K562 (cell line): ENCODE measurements at regions not wholly inside any gene's neighbourhood (a gene's known extent, or its start where the extent isn't known, plus 50 kb on each side); places are given as distances from the start of the nearest gene placed in this dataset.
A peak's percentile ranks its signal among the peaks of the same experiment; 100 is the strongest.

Source experiments
- ATAC-seq: fragments of 200-7000 bp; cut with Tn5 transposase; 3 replicates; pipeline ENCODE4 v1.9.1; 2020; ENCODE audit warnings: moderate library complexity
- BruUV-seq: library from RNA; stranded (reverse); fragments of 400-500 nt; replicated peaks from 2 replicates; lab custom pipeline; 2021; lab: Mats Ljungman, UMichigan
- CTCF ChIA-PET: fragments of 300-600 bp; formaldehyde crosslinking; extraction: SDS; loops from one replicate; lab custom pipeline; 2021; ENCODE audit warnings: low intra/inter-chr PET ratio; lab: Yijun Ruan, JAX
- POLR2A ChIA-PET: fragments of 300-600, 350-650 bp; sonication (Branson Sonifier 250); formaldehyde crosslinking; extraction: SDS; loops from one replicate; lab custom pipeline; 2021; ENCODE audit warnings: antibody characterized with exemption, inconsistent platforms; lab: Yijun Ruan, JAX
- DNase-seq, 4 experiments: peaks; one replicate each; pipeline versions ENCODE4 v3.0.0 to v3.0.0-alpha.2; 2011 to 2018; ENCODE audit warnings: low spot score in 3 of 4, mixed read lengths in 3 of 4; ENCODE audit errors: extremely low read depth in 1 of 4
- FAIRE-seq: peaks from 2 replicates; lab custom pipeline; 2011; peaks lifted over from hg19 to GRCh38; lab: Jason Lieb, UNC
- H2AFZ ChIP-seq: 2 replicates; pipeline ENCODE4 v1.6.0; 2011; ENCODE audit warnings: low read depth, low read length, control low read depth, inconsistent platforms
- H3K27ac ChIP-seq: fragments of 200-600 bp; 3 replicates; pipeline ENCODE4 v1.8.0; 2011; ENCODE audit warnings: low read depth, mild to moderate bottlenecking, control low read depth, inconsistent platforms, low read length, moderate library complexity, mixed read lengths; ENCODE audit errors: extremely low read depth
- H3K27me3 ChIP-seq, 2 experiments: fragments of 300-600 bp in 1 of 2; 2 replicates in 1 of 2; 3 replicates in 1 of 2; pipeline versions ENCODE4 v1.6.0 to v1.8.0; 2011; ENCODE audit warnings: inconsistent platforms in 2 of 2, low read length in 2 of 2, mild to moderate bottlenecking in 1 of 2, mixed read lengths in 1 of 2, moderate library complexity in 1 of 2; ENCODE audit not compliant: control insufficient read depth in 2 of 2, insufficient read depth in 2 of 2
- H3K36me3 ChIP-seq: fragments of 300-600 bp; 3 replicates; pipeline ENCODE4 v1.8.0; 2011; ENCODE audit warnings: mild to moderate bottlenecking, low read length, inconsistent platforms; ENCODE audit not compliant: control insufficient read depth, insufficient read depth
- H3K4me1 ChIP-seq, 2 experiments: fragments of 200-600 bp in 1 of 2; replicated peaks in 1 of 2; 2 replicates in 1 of 2; 3 replicates in 1 of 2; pipeline versions ENCODE4 v1.5.1 to v1.8.0; 2011; ENCODE audit warnings: inconsistent platforms in 2 of 2, low read length in 2 of 2, mild to moderate bottlenecking in 1 of 2, mixed read lengths in 1 of 2, moderate library complexity in 1 of 2; ENCODE audit not compliant: control insufficient read depth in 2 of 2, insufficient read depth in 2 of 2
- H3K4me2 ChIP-seq: 2 replicates; pipeline ENCODE4 v1.6.1; 2011; ENCODE audit warnings: low read length, control low read depth, inconsistent platforms, mixed read lengths; ENCODE audit not compliant: insufficient read depth
- H3K4me3 ChIP-seq: fragments of 200-600 bp; sonication (generic), shearing (Covaris generic); 2 replicates; pipeline ENCODE4 v1.5.1; 2016; ENCODE audit warnings: control low read depth, inconsistent platforms
- H3K79me2 ChIP-seq: fragments of 200-600 bp; 3 replicates; pipeline ENCODE4 v1.8.0; 2011; ENCODE audit warnings: low read length, inconsistent platforms; ENCODE audit not compliant: control insufficient read depth, insufficient read depth
- H3K9ac ChIP-seq, 2 experiments: 2 replicates each; pipeline versions ENCODE4 v1.6.0 to v1.6.1; 2011; ENCODE audit warnings: low read depth in 2 of 2, low read length in 2 of 2, control low read depth in 1 of 2, inconsistent platforms in 1 of 2, mild to moderate bottlenecking in 1 of 2, mixed read lengths in 1 of 2; ENCODE audit not compliant: insufficient read depth in 1 of 2
- H3K9me1 ChIP-seq: one replicate; pipeline ENCODE4 v1.6.0; 2011; ENCODE audit warnings: inconsistent platforms, mild to moderate bottlenecking, low read length, moderate library complexity; ENCODE audit not compliant: control insufficient read depth, insufficient read depth
- H3K9me3 ChIP-seq: replicated peaks from 2 replicates; pipeline ENCODE4 v1.5.1; 2011; ENCODE audit warnings: low read depth, low read length, inconsistent platforms; ENCODE audit not compliant: control insufficient read depth, insufficient read depth
- H4K20me1 ChIP-seq: replicated peaks from 2 replicates; pipeline ENCODE4 v1.6.1; 2011; ENCODE audit warnings: low read length, inconsistent platforms, mixed read lengths; ENCODE audit not compliant: control insufficient read depth, insufficient read depth
- CEBPG ChIP-seq, 3 experiments: fragments of 200-800 bp in 1 of 3; sonication (Bioruptor generic) in 1 of 3; sonication (generic) in 1 of 3; formaldehyde crosslinking in 1 of 3; IDR thresholded peaks in 2 of 3; conservative IDR thresholded peaks in 1 of 3; 2 replicates each; pipeline versions ENCODE4 v1.6.1 to v1.8.0; 2016 to 2022; ENCODE audit warnings: missing compliant biosample characterization in 2 of 3, missing genetic modification characterization in 2 of 3, mild to moderate bottlenecking in 1 of 3, missing genetic modification reagents in 1 of 3
- HIVEP1 ChIP-seq: fragments of 250-450 bp; sonication (Bioruptor Pico); IDR thresholded peaks from 2 replicates; pipeline ENCODE4 v1.4.0; 2020; ENCODE audit warnings: mild to moderate bottlenecking
- NCOA6 ChIP-seq: fragments of 450-650 bp; IDR thresholded peaks from 2 replicates; pipeline ENCODE4 v1.6.1; 2017; ENCODE audit warnings: mild to moderate bottlenecking
- SMAD4 ChIP-seq: fragments of 250-450 bp; sonication (Bioruptor Pico); conservative IDR thresholded peaks from 2 replicates; pipeline ENCODE4 v1.8.0; 2021; ENCODE audit warnings: inconsistent platforms, mild to moderate bottlenecking, moderate library complexity
- TCFL5 ChIP-seq: fragments of 250-450 bp; sonication (Bioruptor Pico); conservative IDR thresholded peaks from 2 replicates; pipeline ENCODE4 v1.6.1; 2021; ENCODE audit warnings: mild to moderate bottlenecking, moderate library complexity, matching md5 sums
- ZNF766 ChIP-seq: fragments of 200-800 bp; sonication (Bioruptor generic); conservative IDR thresholded peaks from 2 replicates; pipeline ENCODE4 v1.6.1; 2016; ENCODE audit warnings: missing genetic modification characterization, missing compliant biosample characterization
- WGBS: fragments of 100-300 bp; shearing (Covaris generic); methylation state at CpG from one replicate; pipeline ENCODE4 v1.1.6; 2016; ENCODE audit warnings: low coverage, mixed read lengths; ENCODE audit not compliant: insufficient coverage; ENCODE audit errors: missing lambda C conversion rate; 5-methylcytosine and 5-hydroxymethylcytosine counted together
- in situ Hi-C: fragments of 300-500 bp; cut with MboI; formaldehyde crosslinking; loops from 4 replicates; pipeline ENCODE4 v1.15.0; 2018; ENCODE audit warnings: inconsistent platforms, mixed read lengths
- intact Hi-C: fragments of 100-400 bp; cut with micrococcal nuclease; formaldehyde crosslinking; loops from 2 replicates; pipeline ENCODE4 v1.14.2; 2022
- TF ChIP-seq, protein P1 (sequence below), 2 experiments: fragments of 450-650 bp in 1 of 2; sonication (generic) in 1 of 2; formaldehyde crosslinking in 1 of 2; IDR thresholded peaks in 1 of 2; conservative IDR thresholded peaks in 1 of 2; 2 replicates each; pipeline versions ENCODE4 v1.6.1 to v1.8.1; 2016 to 2023; ENCODE audit warnings: mild to moderate bottlenecking in 2 of 2, moderate library complexity in 2 of 2, inconsistent platforms in 1 of 2, missing genetic modification reagents in 1 of 2
- TF ChIP-seq, protein P2 (sequence below), 2 experiments: fragments of 250-450 bp in 1 of 2; fragments of 450-650 bp in 1 of 2; sonication (Bioruptor Pico) in 1 of 2; IDR thresholded peaks; 2 replicates each; pipeline versions ENCODE4 v1.6.1 to v1.8.0; 2016 to 2021; ENCODE audit warnings: mild to moderate bottlenecking in 2 of 2, moderate library complexity in 2 of 2, missing compliant biosample characterization in 1 of 2, missing genetic modification characterization in 1 of 2
- TF ChIP-seq, protein P3 (sequence below): sonication (generic); formaldehyde crosslinking; IDR thresholded peaks from 2 replicates; pipeline ENCODE4 v1.8.1; 2023; ENCODE audit warnings: mild to moderate bottlenecking, missing genetic modification reagents

DNA sequence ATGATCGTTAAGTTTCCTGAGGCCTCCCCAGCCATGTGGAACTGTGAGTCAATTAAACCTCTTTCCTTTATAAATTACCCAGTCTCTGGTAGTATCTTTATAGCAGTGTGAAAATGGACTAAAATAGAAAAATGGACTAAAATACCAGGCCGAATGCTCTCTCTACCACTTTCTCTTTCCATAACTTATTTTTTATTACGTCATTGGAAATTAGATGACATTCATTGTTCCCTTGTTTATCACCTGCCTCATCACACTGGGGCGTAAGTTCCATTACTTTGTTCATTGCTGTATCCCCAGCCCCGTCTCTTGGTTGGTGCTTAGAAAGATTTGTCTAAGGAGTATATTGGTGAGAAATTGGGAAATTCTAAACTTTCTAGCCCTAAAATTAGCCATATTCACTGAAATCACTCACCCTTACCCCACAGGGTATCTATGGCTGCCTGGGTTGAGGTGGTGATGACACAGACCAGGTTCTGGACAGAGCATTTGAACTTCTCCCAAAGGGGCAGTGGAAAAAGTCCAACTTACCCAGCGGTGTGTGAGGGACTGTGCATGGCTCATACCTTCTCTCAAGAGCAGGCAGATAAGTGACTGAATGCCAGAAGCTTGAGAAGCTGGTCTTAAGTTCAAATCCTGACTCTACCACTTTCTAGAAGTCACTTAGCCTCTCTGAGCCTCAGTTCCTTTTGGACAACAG is 50.9 kb upstream of the TP53I11 start:
- ATAC-seq (no peak), FAIRE-seq (no peak), DNase-seq (no peak)
- Histone ChIP-seq H3K4me3 (no peak overlapping the region), H3K4me1 (no peaks in the 10 kb centered on the region), H3K27me3 (0 out of 5 replicates have a peak, but pooled peaks cover 0 to 2% of the 10 kb centered on the region in 2 experiments), H3K9ac (no peak overlapping the region), H4K20me1 (no peaks in the 10 kb centered on the region), H3K36me3 (no peaks in the 10 kb centered on the region), H3K4me2 (no peak overlapping the region), H3K79me2 (no peaks in the 10 kb centered on the region), H2AFZ (no peak overlapping the region), H3K27ac (no peak overlapping the region), H3K9me3 (no peaks in the 10 kb centered on the region), H3K9me1 (peaks cover 3% of the 10 kb centered on the region)
- BruUV-seq, result no TSS peak
- intact Hi-C loops, result no loop called here
- 1% methylated on average over 6 of the region's 6 CpGs for WGBS
- in situ Hi-C loops, result no loop called here
- POLR2A ChIA-PET, result no interaction called here
- TF ChIP-seq, protein P1, sequence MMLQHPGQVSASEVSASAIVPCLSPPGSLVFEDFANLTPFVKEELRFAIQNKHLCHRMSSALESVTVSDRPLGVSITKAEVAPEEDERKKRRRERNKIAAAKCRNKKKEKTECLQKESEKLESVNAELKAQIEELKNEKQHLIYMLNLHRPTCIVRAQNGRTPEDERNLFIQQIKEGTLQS (IDR thresholded peaks at IDR 0.05), result 0 out of 2 replicates have a peak, but pooled peaks have one; percentile 9
- TF ChIP-seq, protein P1 (CRISPR knock-in tag; conservative IDR thresholded peaks at IDR 0.05), result no peak
- TF ChIP-seq HIVEP1, result no peak
- CTCF ChIA-PET, result no interaction called here

DNA sequence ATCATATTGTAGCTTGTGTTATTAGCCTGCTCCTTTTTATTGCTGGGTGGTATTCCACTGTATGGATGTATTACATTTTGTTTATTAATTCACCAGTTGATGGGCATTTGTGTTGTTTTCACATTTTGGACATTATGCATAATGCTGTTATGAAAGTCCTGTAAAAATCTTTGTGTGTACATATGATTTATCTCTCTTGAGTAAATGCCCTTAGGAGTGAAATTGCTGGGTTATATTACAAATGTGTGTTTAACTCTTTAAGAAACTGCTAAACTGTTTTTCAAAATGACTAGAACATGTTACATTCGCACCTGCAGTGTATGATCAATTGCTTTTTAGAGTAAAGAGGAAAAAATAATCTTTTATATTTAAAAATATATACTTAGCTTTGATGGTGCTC is 54.4 kb upstream of the TP53I11 start:
- H3K79me2 ChIP-seq, result no peaks in the 10 kb centered on the region
- H3K9me1 ChIP-seq, result peaks cover 3% of the 10 kb centered on the region
- H3K4me1 ChIP-seq, result no peaks in the 10 kb centered on the region
- ATAC-seq (no peak), DNase-seq (no peak), FAIRE-seq (no peak)
- BruUV-seq, result no TSS peak
- H3K36me3 ChIP-seq, result no peaks in the 10 kb centered on the region
- no peak overlapping the region for H2AFZ ChIP-seq
- POLR2A ChIA-PET, result interaction anchor here (0.6 kb wide), 1 partner anchor 314 kb away, joined by 4 read pairs; no protein-coding TSS in a partner anchor
- H3K4me2 ChIP-seq, result no peak overlapping the region
- WGBS, result 6% methylated on average over 1 of the region's 1 CpG
- CTCF ChIA-PET, result no interaction called here
- 0 out of 5 replicates have a peak, but pooled peaks cover 0 to 2% of the 10 kb centered on the region in 2 experiments for H3K27me3 ChIP-seq
- H3K9me3 ChIP-seq, result no peaks in the 10 kb centered on the region
- no peak overlapping the region for H3K4me3 ChIP-seq
- no peaks in the 10 kb centered on the region for H4K20me1 ChIP-seq
- H3K9ac ChIP-seq, result no peak overlapping the region
- intact Hi-C loops, result no loop called here
- H3K27ac ChIP-seq, result no peak overlapping the region
- in situ Hi-C loops, result no loop called here
- TF ChIP-seq, protein P2, sequence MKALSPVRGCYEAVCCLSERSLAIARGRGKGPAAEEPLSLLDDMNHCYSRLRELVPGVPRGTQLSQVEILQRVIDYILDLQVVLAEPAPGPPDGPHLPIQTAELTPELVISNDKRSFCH (CRISPR knock-in tag; IDR thresholded peaks at IDR 0.05), result no peak
- TF ChIP-seq, protein P2 (tag; IDR thresholded peaks at IDR 0.05), result no peak
- TF ChIP-seq, protein P3, sequence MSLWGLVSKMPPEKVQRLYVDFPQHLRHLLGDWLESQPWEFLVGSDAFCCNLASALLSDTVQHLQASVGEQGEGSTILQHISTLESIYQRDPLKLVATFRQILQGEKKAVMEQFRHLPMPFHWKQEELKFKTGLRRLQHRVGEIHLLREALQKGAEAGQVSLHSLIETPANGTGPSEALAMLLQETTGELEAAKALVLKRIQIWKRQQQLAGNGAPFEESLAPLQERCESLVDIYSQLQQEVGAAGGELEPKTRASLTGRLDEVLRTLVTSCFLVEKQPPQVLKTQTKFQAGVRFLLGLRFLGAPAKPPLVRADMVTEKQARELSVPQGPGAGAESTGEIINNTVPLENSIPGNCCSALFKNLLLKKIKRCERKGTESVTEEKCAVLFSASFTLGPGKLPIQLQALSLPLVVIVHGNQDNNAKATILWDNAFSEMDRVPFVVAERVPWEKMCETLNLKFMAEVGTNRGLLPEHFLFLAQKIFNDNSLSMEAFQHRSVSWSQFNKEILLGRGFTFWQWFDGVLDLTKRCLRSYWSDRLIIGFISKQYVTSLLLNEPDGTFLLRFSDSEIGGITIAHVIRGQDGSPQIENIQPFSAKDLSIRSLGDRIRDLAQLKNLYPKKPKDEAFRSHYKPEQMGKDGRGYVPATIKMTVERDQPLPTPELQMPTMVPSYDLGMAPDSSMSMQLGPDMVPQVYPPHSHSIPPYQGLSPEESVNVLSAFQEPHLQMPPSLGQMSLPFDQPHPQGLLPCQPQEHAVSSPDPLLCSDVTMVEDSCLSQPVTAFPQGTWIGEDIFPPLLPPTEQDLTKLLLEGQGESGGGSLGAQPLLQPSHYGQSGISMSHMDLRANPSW, result no peak
- TF ChIP-seq ZNF766 (CRISPR knock-in tag) (no peak), NCOA6 (no peak), TCFL5 (no peak), CEBPG (CRISPR knock-in tag; IDR thresholded peaks at IDR 0.05) (no peak), CEBPG (tag; conservative IDR thresholded peaks at IDR 0.05 in 1 of 2, IDR thresholded peaks at IDR 0.05 in 1 of 2) (no peak), SMAD4 (CRISPR knock-in tag) (no peak)
